ENCODE measurements at regions not wholly inside any gene's neighbourhood (a gene's known extent, or its start where the extent isn't known, plus 50 kb on each side); places are given as distances from the start of the nearest gene placed in this dataset.

DNA sequence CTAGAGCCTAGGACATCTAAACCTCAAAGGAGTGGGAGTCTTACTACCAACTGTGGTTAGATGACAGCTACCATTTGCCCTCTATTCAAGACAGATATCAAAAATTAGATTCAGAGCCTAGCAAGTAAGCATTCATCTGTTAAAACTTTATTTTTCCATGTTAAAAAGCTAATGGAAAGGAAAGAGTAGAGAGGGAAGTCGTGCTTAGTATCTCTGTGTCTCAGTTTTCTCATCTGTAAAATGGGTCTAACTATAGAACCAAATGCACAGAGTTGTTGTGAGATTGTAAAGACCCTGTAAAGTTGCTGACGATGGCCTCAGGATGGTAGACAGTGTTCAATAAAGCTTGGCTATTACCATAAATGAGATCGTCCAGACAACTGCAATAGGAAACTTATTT lies 428.5 kb upstream of the RUNX1 start:
- no peaks in the 10 kb centered on the region for H3K36me3 ChIP-seq
- TF ChIP-seq, protein P1, sequence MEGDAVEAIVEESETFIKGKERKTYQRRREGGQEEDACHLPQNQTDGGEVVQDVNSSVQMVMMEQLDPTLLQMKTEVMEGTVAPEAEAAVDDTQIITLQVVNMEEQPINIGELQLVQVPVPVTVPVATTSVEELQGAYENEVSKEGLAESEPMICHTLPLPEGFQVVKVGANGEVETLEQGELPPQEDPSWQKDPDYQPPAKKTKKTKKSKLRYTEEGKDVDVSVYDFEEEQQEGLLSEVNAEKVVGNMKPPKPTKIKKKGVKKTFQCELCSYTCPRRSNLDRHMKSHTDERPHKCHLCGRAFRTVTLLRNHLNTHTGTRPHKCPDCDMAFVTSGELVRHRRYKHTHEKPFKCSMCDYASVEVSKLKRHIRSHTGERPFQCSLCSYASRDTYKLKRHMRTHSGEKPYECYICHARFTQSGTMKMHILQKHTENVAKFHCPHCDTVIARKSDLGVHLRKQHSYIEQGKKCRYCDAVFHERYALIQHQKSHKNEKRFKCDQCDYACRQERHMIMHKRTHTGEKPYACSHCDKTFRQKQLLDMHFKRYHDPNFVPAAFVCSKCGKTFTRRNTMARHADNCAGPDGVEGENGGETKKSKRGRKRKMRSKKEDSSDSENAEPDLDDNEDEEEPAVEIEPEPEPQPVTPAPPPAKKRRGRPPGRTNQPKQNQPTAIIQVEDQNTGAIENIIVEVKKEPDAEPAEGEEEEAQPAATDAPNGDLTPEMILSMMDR (IDR thresholded peaks at IDR 0.05; ENCODE audit: borderline replicate concordance): no peak
- intact Hi-C loops (cut with micrococcal nuclease): no loop called here

DNA sequence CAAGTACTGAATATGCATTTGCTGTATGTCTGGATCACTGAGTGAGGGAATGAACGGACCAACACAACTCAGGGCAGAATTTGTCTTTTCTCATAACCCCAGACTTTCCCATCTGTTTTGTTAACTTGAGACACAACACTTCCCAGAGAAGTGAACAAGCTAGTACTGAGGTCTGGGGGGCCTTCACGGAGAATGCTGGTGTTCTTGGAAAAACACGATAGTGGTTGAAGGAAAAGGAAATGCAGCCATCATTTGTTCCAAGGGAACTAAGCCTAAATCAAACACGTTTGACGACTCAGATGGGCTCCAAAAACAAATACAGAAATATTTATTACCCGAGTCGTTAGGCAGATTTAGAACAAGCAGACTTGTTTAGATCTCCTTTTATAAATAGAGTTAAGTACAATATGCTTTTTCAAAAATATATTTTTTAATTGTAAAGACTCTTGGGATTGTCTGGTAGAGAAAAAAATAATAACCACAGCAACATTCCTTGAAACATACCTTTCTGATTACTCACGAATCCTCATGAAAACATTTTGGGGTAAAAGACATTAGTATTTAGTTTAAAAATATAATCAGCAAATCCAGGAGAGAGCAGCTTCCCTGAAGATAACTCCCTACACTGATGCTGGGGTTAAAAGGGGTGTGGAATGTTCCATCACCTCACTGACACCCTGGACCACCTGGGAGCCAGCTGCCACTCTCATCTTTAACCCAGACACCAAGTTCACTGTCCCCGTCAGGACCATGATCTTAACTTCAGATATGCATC lies 427.7 kb upstream of the RUNX1 start:
- peaks cover 54% of the 10 kb centered on the region for H3K27me3 ChIP-seq (ENCODE audit: low read depth)
- no peak overlapping the region for H3K4me3 ChIP-seq
- no peak overlapping the region for H3K27ac ChIP-seq (replicated peaks)
- DNase-seq: no peak
- no peaks in the 10 kb centered on the region for H3K36me3 ChIP-seq
- TF ChIP-seq, protein P1 (IDR thresholded peaks at IDR 0.05; ENCODE audit: borderline replicate concordance): no peak
- no peaks in the 10 kb centered on the region for H3K4me1 ChIP-seq
- intact Hi-C loops (cut with micrococcal nuclease): no loop called here
- peaks cover 19% of the 10 kb centered on the region for H3K9me3 ChIP-seq (replicated peaks)

More for the DNA sequence above, 428.5 kb upstream of the RUNX1 start:
- Histone ChIP-seq H3K4me1 (no peaks in the 10 kb centered on the region), H3K9me3 (replicated peaks) (peaks cover 19% of the 10 kb centered on the region), H3K27ac (replicated peaks) (no peak overlapping the region), H3K27me3 (ENCODE audit: low read depth) (peaks cover 55% of the 10 kb centered on the region), H3K4me3 (no peak overlapping the region)
- no peak for DNase-seq

DNA sequence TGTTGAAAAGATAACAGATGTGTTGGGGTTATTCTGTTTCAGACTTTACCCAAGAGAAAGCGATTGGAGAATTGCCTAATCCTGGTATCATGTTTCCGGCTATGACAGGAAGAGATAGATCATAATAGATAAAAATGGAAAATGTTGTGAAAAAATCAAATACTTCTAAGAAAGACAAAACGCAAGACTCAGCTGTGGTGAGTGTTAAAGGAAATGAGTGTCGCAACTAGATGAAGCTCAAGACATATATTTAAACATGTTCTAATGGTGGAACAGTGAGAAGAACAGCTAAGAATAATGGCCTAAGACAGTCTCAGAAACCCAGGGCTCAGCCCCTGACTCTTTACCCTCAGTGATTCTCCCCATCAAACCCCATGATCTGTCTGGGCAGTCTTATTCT lies 426.7 kb upstream of the RUNX1 start:
- Histone ChIP-seq H3K27ac (replicated peaks) (no peak overlapping the region), H3K27me3 (ENCODE audit: low read depth) (peaks cover 45% of the 10 kb centered on the region), H3K9me3 (replicated peaks) (peaks cover 19% of the 10 kb centered on the region), H3K4me3 (no peak overlapping the region), H3K36me3 (no peaks in the 10 kb centered on the region), H3K4me1 (no peaks in the 10 kb centered on the region)
- intact Hi-C loops (cut with micrococcal nuclease): no loop called here
- TF ChIP-seq, protein P1 (IDR thresholded peaks at IDR 0.05; ENCODE audit: borderline replicate concordance): no peak
- no peak for DNase-seq

DNA sequence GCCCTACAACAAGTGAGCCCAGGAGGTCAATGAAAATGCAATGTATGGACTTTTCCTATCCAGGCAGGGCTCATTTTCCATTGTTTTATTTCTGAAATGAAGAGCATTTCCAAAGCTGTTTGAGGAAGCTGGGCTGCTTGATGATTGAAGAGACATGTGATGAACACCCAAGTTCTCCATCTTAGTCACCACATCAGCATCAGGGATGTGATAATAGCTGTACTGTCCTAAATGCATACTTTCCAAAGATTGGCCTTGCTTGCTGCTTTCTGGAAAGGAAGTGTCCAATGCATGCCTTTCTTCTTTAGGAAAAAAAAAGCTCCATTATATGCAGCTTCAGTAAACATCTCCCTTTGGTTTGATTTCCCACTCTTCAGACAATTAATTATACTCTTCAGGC lies 425.9 kb upstream of the RUNX1 start:
- TF ChIP-seq, protein P1 (IDR thresholded peaks at IDR 0.05; ENCODE audit: borderline replicate concordance): no peak
- Histone ChIP-seq H3K27ac (replicated peaks) (peak overlapping the region; percentile 40), H3K9me3 (replicated peaks) (peaks cover 13% of the 10 kb centered on the region), H3K4me3 (no peak overlapping the region), H3K4me1 (no peaks in the 10 kb centered on the region), H3K36me3 (no peaks in the 10 kb centered on the region), H3K27me3 (ENCODE audit: low read depth) (peaks cover 51% of the 10 kb centered on the region)
- intact Hi-C loops (cut with micrococcal nuclease): no loop called here
- no peak for DNase-seq

DNA sequence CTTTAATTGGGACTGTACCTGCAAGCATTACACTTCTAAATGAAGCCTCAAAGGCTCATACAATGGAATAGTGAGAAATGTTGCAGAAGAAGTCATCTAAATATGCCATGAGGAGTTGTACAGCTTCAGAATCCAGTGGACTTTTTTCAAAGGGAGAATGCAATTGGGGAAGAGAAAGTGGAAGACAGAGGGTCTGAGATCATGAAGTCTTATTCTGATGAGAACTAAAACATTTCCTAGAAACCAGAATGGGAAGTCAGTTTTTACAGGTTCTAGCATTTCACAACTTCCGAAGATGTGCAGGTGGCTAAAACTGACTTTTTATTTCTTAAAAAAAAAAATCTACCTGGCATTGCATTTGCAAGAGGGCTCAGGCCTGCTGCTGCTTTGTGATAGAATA lies 424.4 kb upstream of the RUNX1 start:
- H3K4me1 ChIP-seq: no peaks in the 10 kb centered on the region
- peaks cover 38% of the 10 kb centered on the region for H3K27me3 ChIP-seq (ENCODE audit: low read depth)
- intact Hi-C loops (cut with micrococcal nuclease): no loop called here
- DNase-seq: no peak
- no peak overlapping the region for H3K4me3 ChIP-seq
- H3K27ac ChIP-seq (replicated peaks): no peak overlapping the region
- H3K36me3 ChIP-seq: no peaks in the 10 kb centered on the region
- no peaks in the 10 kb centered on the region for H3K9me3 ChIP-seq (replicated peaks)
- TF ChIP-seq, protein P1 (IDR thresholded peaks at IDR 0.05; ENCODE audit: borderline replicate concordance): no peak

Data from left ventricle myocardium inferior (tissue), 1 donor.